Activated CD4-positive, alpha-beta memory T cell treated with anti-CD3 and anti-CD28 coated beads, Interleukin-2, amount 10 ng/mL, durations not matched to agents 7 days and 5 days (primary cell): ENCODE measurements at regions not wholly inside any gene's neighbourhood (a gene's known extent, or its start where the extent isn't known, plus 50 kb on each side); places are given as distances from the start of the nearest gene placed in this dataset.
"Not testable (repeated sequence)": the region's sequence is repeated elsewhere in the genome, so short reads cannot be mapped to it uniquely, and the experiment has no call there.

Experiments
- CTCF ChIA-PET: fragments of 350-600 bp; sonication (Branson Sonifier 250); formaldehyde crosslinking; loops from one replicate; lab custom pipeline; 2021; ENCODE audit warnings: antibody characterized with exemption, inconsistent platforms; lab: Charles Lee
- POLR2A ChIA-PET: fragments of 350-600 bp; sonication (Branson Sonifier 250); formaldehyde crosslinking; loops from one replicate; lab custom pipeline; 2021; ENCODE audit warnings: antibody characterized with exemption; lab: Charles Lee
- DNase-seq: peaks from one replicate; pipeline ENCODE4 v3.0.0-alpha.2; 2020
- H3K27ac Mint-ChIP-seq: one replicate; pipeline ENCODE4 v1.8.0; 2021; ENCODE audit warnings: mild to moderate bottlenecking, mixed read lengths
- H3K27me3 Mint-ChIP-seq: one replicate; pipeline ENCODE4 v1.8.0; 2021; ENCODE audit warnings: mixed read lengths
- H3K36me3 Mint-ChIP-seq: one replicate; pipeline ENCODE4 v1.8.0; 2021; ENCODE audit warnings: low read depth, mixed read lengths
- H3K4me1 Mint-ChIP-seq: one replicate; pipeline ENCODE4 v1.8.0; 2021; ENCODE audit warnings: mixed read lengths
- H3K4me3 Mint-ChIP-seq: one replicate; pipeline ENCODE4 v1.8.0; 2021; ENCODE audit warnings: mild to moderate bottlenecking, mixed read lengths
- H3K9me3 Mint-ChIP-seq: one replicate; pipeline ENCODE4 v1.8.0; 2021; ENCODE audit warnings: mixed read lengths

GRCh38 chr21:9766890-9767591 is 754.3 kb upstream of the TPTE start:
- H3K27me3 Mint-ChIP-seq, POLR2A ChIA-PET, DNase-seq, H3K4me3 Mint-ChIP-seq, H3K27ac Mint-ChIP-seq, CTCF ChIA-PET, H3K4me1 Mint-ChIP-seq, H3K9me3 Mint-ChIP-seq, H3K36me3 Mint-ChIP-seq: not testable (repeated sequence)

DNA sequence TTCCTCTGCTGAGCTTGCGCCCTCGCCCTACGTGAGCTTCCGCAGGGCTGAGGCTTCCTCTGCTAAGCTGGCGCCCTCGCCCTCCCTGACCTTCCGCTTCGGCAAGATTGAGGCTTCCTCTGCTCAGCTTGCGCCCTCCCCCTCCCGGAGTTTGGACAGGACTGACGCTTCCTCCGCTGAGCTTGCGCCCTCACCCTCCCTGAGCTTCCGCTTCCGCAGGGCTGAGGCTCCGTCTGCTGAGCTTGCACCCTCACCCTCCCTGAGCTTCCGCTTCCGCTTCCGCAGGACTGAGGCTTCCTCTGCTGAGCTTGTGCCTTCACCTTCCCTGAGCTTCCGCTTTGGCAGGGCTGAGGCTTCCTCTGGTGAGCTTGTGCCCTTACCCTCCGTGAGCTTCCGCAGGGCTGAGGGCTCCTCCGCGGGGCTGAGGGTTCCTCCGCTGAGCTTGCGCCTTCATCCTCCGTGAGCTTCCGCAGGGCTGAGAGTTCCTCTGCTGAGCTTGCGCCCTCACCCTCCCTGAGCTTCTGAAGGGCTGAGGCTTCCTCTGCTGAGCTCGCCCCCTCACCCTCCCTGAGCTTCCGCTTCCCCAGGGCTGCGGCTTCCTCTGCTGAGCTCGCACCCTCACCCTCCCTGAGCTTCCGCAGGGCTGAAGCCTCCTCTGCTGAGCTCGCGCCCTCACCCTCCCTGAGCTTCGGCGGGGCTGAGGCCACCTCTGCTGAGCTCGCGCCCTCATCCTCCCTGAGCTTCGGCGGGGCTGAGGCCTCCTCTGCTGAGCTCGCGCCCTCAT is 753.6 kb upstream of the TPTE start:
- H3K4me1 Mint-ChIP-seq: no peaks in the 10 kb centered on the region
- no peak overlapping the region for H3K27ac Mint-ChIP-seq
- DNase-seq: no peak
- H3K9me3 Mint-ChIP-seq: no peaks in the 10 kb centered on the region
- no peak overlapping the region for H3K4me3 Mint-ChIP-seq
- no peaks in the 10 kb centered on the region for H3K36me3 Mint-ChIP-seq
- H3K27me3 Mint-ChIP-seq: no peaks in the 10 kb centered on the region
- CTCF ChIA-PET: no interaction called here
- POLR2A ChIA-PET: no interaction called here

DNA sequence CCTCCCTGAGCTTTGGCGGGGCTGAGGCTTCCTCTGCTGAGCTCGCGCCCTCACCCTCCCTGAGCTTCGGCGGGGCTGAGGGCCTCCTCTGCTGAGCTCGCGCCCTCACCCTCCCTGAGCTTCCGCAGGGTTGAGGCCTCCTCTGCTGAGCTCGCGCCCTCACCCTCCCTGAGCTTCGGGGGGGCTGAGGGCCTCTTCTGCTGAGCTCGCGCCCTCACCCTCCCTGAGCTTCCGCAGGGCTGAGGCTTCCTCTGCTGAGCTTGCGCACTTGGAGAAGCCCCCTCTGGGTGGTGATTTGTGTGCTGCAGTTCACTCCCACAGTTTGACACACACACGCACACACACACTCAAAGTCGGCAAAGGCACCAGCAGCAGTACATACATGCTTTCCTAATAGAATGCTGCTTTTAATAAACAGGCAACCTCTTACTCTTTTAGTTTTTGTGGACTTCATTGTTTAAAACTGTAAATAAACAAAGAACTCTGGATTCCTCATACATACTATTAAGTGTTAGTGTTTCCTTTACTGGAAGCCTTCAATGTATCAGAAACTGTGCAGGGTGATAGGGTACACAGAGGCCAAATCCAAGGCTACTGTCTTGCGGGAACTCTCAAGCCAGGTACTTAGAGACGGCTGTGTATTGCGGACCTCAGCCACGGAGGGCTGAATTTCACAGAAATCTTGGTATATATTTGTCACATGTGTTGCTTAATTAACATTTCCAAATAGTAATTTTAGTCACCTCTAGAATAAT is 752.8 kb upstream of the TPTE start:
- CTCF ChIA-PET, DNase-seq, H3K4me1 Mint-ChIP-seq, H3K36me3 Mint-ChIP-seq, POLR2A ChIA-PET, H3K9me3 Mint-ChIP-seq, H3K27me3 Mint-ChIP-seq, H3K27ac Mint-ChIP-seq, H3K4me3 Mint-ChIP-seq: not testable (repeated sequence)

DNA sequence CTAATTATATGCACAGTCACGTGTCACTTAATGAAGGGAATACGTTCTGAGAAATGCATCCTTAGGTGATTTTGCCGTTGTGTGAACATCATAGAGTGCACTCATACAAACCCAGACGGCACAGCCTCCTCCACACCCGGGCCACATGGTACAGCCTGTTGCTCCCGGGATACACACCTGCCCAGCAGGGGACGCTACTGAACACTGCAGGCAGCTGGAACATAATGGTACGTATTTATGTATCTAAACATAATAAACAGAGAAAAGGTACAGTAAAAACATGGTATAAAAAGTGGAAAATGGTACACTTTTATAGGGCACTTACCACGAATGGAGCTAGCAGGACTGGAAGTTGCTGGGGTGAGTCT is 752.3 kb upstream of the TPTE start:
- POLR2A ChIA-PET, H3K9me3 Mint-ChIP-seq, H3K27ac Mint-ChIP-seq, H3K4me3 Mint-ChIP-seq, DNase-seq, H3K4me1 Mint-ChIP-seq, H3K36me3 Mint-ChIP-seq, H3K27me3 Mint-ChIP-seq, CTCF ChIA-PET: not testable (repeated sequence)

DNA sequence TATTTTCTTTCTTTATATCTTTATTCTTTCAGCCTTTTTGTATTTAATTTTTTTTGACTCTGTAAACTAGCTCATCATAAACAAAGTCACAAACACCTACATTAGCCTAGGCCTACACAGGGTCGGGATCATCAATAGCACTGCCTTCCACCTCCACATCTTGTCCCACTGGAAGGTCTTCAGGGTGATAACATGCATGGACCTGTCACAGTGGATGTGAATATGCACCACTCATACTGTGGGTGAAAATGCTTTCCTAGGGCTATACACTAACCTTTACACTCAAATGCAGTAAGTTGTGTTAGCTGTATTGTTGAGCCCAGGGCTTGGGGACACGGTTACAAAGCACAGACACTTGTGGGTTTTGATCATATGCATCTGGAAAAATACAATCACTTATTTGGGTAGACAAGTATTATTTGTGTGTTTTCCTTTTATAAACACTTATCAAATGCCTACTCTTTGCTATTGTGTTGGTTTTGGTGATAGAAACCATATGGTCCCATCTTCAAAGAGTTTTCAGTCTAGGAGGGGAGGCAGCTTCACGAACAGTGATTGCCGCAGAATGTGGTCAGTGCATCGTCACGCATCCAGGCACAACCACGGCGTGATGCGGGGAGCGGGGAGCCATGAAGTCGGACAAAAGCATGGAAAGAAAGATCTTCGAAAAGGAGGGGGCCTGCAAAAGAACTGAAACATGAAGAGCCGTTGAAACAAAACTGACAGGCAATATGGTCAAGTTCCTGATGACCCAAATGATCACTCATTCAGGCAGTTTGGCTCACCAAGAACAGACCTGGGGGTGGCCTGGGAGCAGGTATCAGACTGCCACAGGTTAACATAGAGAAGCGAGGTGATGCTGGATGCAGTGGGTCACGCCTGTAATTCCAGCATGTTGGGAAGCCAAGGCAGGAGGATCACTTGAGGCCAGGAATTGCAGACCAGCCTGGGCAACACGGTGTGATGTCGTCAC is 751.4 kb upstream of the TPTE start:
- DNase-seq, H3K36me3 Mint-ChIP-seq, CTCF ChIA-PET, POLR2A ChIA-PET, H3K27ac Mint-ChIP-seq, H3K27me3 Mint-ChIP-seq, H3K4me3 Mint-ChIP-seq, H3K4me1 Mint-ChIP-seq: not testable (repeated sequence)
- H3K9me3 Mint-ChIP-seq: peaks cover 11% of the 10 kb centered on the region

- DNase-seq, H3K27ac Mint-ChIP-seq, H3K4me1 Mint-ChIP-seq, H3K27me3 Mint-ChIP-seq, H3K36me3 Mint-ChIP-seq, CTCF ChIA-PET, POLR2A ChIA-PET, H3K4me3 Mint-ChIP-seq: not testable (repeated sequence)
- H3K9me3 Mint-ChIP-seq: peaks cover 21% of the 10 kb centered on the region
Measured at GRCh38 chr21:9771466-9772347, 749.7 kb upstream of the TPTE start.

GRCh38 chr21:9772348-9772672 is 749.1 kb upstream of the TPTE start:
- ChIA-PET POLR2A (no interaction called here), CTCF (no interaction called here)
- Mint-ChIP-seq H3K4me3 (no peak overlapping the region), H3K9me3 (peaks cover 21% of the 10 kb centered on the region), H3K4me1 (no peaks in the 10 kb centered on the region), H3K27me3 (no peaks in the 10 kb centered on the region), H3K27ac (no peak overlapping the region), H3K36me3 (no peaks in the 10 kb centered on the region)
- DNase-seq: no peak

DNA sequence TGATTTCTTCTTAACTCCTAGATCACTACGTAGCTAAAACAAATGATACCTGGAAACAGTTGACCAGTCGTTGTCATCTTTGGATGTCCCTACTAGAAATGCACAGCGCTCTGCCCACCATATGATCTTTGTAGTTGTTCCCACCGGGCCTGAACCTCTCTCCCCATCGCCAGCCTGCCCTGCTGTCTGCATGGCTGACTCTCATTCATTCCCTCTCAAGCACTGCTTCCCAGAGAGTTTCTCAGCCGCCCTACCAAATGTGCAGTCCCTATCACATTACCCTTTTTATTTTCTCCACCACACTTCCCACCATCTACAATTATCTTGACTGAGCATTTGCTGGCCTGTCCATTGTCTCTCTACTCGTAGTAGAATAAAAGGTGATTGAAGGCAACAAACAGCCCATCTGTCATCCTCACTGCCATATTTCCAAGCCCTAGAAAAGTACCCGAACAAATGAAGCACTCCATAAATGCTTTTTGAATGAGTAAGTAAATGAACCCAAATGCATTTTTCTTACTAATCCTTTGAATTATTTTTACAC is 748.4 kb upstream of the TPTE start:
- H3K27me3 Mint-ChIP-seq, H3K36me3 Mint-ChIP-seq, H3K4me3 Mint-ChIP-seq, POLR2A ChIA-PET, H3K4me1 Mint-ChIP-seq, H3K27ac Mint-ChIP-seq, CTCF ChIA-PET, DNase-seq: not testable (repeated sequence)
- peaks cover 24% of the 10 kb centered on the region for H3K9me3 Mint-ChIP-seq

- no peaks in the 10 kb centered on the region for H3K27me3 Mint-ChIP-seq
- no peak overlapping the region for H3K4me3 Mint-ChIP-seq
- no peaks in the 10 kb centered on the region for H3K4me1 Mint-ChIP-seq
- ChIA-PET POLR2A (no interaction called here), CTCF (no interaction called here)
- H3K36me3 Mint-ChIP-seq: no peaks in the 10 kb centered on the region
- DNase-seq: no peak
- H3K9me3 Mint-ChIP-seq: peaks cover 29% of the 10 kb centered on the region
- no peak overlapping the region for H3K27ac Mint-ChIP-seq
Measured at GRCh38 chr21:9774347-9774746, 747.0 kb upstream of the TPTE start.

GRCh38 chr21:9774901-9775593 is 746.3 kb upstream of the TPTE start:
- H3K27ac Mint-ChIP-seq, DNase-seq, CTCF ChIA-PET, H3K4me1 Mint-ChIP-seq, H3K27me3 Mint-ChIP-seq, H3K36me3 Mint-ChIP-seq, H3K4me3 Mint-ChIP-seq, POLR2A ChIA-PET: not testable (repeated sequence)
- peaks cover 32% of the 10 kb centered on the region for H3K9me3 Mint-ChIP-seq

- H3K4me1 Mint-ChIP-seq, H3K36me3 Mint-ChIP-seq, H3K27ac Mint-ChIP-seq, DNase-seq, CTCF ChIA-PET, POLR2A ChIA-PET, H3K4me3 Mint-ChIP-seq, H3K27me3 Mint-ChIP-seq: not testable (repeated sequence)
- H3K9me3 Mint-ChIP-seq: peaks cover 38% of the 10 kb centered on the region
Measured at GRCh38 chr21:9775877-9776276, 745.5 kb upstream of the TPTE start.
